Fibroblast of pulmonary artery (primary cell): ENCODE measurements at regions not wholly inside any gene's neighbourhood (a gene's known extent, or its start where the extent isn't known, plus 50 kb on each side); places are given as distances from the start of the nearest gene placed in this dataset.
"Not testable (repeated sequence)": the region's sequence is repeated elsewhere in the genome, so short reads cannot be mapped to it uniquely, and the experiment has no call there.

Experiments used
- DNase-seq: peaks from one replicate; pipeline ENCODE4 v3.0.0-alpha.2; 2010; ENCODE audit warnings: low read depth
- H3K4me3 ChIP-seq: replicated peaks from 2 replicates; pipeline ENCODE4 v1.5.1; 2011; ENCODE audit warnings: low read depth, mild to moderate bottlenecking, control low read depth, low read length, moderate library complexity
- TF ChIP-seq, protein P1 (sequence below): IDR thresholded peaks from 2 replicates; pipeline ENCODE4 v1.5.1; 2011; ENCODE audit warnings: mild to moderate bottlenecking, control low read depth, low read length, inconsistent platforms; ENCODE audit errors: missing control alignments

DNA sequence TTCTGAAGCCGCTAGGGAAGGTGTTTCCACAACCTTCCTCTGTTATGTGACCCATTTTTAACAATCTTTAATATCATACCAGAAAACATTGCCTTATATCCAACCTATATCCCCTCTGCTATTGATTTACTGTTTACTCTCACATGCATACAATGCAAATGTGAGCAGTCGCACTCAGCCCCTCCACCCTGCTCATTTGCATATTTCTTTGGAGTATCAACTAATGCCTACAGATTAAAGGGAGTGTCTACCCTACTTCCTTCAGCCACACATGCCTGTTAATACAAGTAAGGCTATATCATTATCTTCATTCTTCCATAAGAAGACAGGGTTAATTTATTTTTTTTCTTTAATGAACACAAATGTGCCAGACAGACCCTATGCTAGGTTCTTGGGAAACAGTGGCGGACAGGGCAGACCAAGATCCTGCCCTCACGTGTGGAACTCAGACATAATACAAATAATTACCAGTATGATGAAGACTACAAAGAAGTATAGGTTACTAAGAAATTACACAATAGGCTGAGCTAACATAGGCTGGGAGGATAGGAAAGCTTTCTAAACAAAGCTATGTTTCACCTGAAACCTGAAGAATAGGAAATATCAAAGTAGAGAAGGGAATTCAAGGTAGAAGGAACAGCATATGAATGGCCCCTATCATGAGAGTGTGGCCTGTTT is 107.3 kb upstream of the MDM1 start:
- H3K4me3 ChIP-seq, result no peak overlapping the region
- DNase-seq, result no peak
- TF ChIP-seq, protein P1, sequence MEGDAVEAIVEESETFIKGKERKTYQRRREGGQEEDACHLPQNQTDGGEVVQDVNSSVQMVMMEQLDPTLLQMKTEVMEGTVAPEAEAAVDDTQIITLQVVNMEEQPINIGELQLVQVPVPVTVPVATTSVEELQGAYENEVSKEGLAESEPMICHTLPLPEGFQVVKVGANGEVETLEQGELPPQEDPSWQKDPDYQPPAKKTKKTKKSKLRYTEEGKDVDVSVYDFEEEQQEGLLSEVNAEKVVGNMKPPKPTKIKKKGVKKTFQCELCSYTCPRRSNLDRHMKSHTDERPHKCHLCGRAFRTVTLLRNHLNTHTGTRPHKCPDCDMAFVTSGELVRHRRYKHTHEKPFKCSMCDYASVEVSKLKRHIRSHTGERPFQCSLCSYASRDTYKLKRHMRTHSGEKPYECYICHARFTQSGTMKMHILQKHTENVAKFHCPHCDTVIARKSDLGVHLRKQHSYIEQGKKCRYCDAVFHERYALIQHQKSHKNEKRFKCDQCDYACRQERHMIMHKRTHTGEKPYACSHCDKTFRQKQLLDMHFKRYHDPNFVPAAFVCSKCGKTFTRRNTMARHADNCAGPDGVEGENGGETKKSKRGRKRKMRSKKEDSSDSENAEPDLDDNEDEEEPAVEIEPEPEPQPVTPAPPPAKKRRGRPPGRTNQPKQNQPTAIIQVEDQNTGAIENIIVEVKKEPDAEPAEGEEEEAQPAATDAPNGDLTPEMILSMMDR, result no peak

DNA sequence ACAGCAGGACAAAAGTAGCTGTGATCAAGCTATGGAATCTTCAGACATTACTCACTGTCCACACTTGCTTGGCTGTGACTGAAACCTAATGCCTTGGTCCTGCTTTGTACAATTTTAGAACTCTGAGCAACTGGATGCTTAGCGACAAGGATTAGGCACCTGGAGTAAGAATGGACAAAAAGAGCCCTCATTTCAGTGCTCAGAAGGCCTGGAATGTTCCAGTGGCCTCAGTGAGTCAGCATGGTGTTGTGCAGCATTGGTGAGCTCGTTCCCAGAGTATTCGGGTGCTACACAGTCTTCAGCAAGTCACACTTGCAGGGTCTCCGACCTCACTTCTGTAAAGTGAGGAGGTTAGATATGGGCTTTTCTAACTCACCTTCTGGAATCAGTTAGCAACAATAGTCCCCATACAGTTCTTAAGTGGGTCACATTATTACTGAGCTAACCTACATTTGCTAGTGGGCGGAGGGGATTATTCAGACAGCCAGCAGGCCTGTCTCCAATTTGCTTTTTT is 108.0 kb upstream of the MDM1 start:
- peak; percentile 52 for DNase-seq
- TF ChIP-seq, protein P1, result no peak
- no peak overlapping the region for H3K4me3 ChIP-seq

- no peak overlapping the region for H3K4me3 ChIP-seq
- TF ChIP-seq, protein P1, result no peak
- no peak for DNase-seq
Measured at GRCh38 chr12:68441167-68441566, 109.0 kb upstream of the MDM1 start.

- not testable (repeated sequence) for DNase-seq
Measured at GRCh38 chr12:68442353-68442972, 110.3 kb upstream of the MDM1 start.

DNA sequence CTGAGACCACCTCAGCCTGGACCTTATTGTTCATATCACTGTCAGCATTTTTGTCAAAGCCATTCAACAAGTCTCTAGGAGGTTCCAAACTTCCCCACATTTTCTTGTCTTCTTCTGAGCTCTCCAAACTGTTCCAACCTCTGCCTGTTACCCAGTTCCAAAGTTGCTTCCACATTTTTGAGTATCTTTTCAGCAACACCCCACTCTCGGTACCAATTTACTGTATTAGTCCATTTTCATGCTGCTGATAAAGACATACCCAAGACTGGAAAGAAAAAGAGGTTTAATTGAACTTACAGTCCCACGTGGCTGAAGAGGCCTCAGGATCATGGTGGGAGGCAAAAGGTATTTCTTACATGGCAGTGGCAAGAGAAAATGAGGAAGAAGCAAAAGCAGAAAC is 111.5 kb upstream of the MDM1 start:
- not testable (repeated sequence) for H3K4me3 ChIP-seq, DNase-seq

More at GRCh38 chr12:68442353-68442972, 110.3 kb upstream of the MDM1 start:
- not testable (repeated sequence) for H3K4me3 ChIP-seq

DNA sequence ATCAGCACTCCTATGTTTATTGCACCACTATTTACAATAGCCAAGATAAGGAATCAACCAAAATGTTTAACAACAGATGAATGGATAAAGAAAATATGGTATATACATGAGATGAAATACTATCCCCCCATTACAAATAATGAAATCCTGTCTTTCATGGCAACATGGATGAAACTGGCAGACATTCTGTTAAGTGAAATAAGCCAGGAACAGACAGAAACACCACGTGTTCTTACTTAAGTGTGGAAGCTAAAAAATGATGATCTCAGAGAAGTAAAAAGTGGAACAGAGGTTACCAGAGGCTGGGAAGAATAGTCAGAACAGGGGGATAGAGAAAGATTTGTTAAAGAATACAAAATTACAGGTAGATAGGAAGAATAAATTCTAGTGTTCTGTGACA is 113.7 kb upstream of the MDM1 start:
- DNase-seq, result no peak
- TF ChIP-seq, protein P1, result no peak
- no peak overlapping the region for H3K4me3 ChIP-seq

DNA sequence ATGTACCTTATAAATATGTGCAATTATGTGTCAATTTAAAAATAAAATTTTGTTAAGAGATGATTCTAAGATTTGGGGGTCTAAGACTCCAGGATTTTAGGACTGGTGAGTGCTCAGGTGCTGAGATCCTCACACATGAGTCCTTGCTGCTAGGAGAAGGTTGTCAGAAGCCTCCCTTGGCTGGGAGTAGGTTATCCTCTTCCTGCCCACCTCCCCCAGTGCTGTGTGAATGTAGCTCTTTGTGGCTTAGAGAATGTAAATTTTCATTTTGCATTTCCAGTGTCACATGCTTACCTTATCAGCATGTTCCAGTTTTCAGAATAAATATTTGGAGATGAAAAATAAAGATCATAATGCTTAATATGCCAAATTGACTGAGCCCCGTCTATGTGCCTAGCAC is 114.2 kb upstream of the MDM1 start:
- DNase-seq, result no peak
- no peak overlapping the region for H3K4me3 ChIP-seq
- TF ChIP-seq, protein P1, result no peak
